HG02798 (cell line): ENCODE measurements at regions not wholly inside any gene's neighbourhood (a gene's known extent, or its start where the extent isn't known, plus 50 kb on each side); places are given as distances from the start of the nearest gene placed in this dataset.
"Not testable (repeated sequence)": the region's sequence is repeated elsewhere in the genome, so short reads cannot be mapped to it uniquely, and the experiment has no call there.

Source experiments
- ATAC-seq: cut with Tn5 transposase; IDR thresholded peaks from one replicate; pipeline ENCODE4 v1.9.1; 2021; ENCODE audit warnings: mild to moderate bottlenecking; ENCODE audit not compliant: unreplicated experiment, poor library complexity

DNA sequence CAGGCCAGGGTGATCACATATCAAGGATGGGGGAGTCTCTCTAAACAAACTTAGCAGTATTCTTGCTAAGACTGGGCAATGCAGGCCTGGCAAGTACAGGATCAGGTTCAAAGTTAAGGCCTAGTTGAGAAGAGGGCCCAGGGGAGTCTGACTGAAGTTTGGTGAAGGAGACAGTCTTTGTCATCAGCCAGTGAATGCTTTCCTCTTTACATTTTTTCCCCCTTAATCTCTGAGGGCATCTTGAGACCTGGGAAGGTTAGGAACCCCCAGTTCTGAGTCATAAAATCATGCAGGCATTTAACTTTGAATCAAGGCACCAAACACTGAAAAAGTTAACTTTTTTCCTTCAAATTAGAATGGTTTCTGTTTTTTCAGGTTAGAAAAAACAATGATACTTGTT is 311.5 kb downstream of the REEP3 start:
- no peak for ATAC-seq

DNA sequence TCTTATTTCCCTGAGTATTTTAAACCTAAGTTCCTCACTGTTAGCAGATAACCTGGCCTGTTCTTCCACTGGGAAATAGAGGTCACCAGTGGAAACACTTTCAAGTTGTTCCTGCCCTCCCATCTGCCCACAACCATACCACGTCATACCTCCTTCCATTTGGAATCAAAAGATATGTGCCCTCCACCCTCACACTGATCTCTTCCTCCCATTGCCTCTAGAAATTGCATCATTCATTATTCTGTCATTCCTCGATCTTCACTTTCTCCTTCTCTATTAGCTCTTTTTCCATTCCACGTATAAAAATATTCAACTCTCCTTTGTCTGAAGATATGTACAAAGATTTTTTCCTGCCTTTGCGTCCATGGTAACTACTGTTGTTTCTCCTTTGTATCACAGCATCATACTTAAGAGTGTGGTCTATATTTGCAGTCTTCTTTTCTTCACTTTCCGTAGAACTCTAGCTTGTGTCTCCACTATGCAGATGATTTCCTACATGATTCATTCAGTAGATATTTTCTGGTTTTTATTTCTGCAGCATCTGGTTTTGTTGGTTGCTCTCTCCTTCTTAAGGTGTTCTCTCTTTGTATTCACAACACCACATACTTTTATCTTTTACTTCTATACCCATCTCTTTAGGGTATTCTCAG is 312.3 kb downstream of the REEP3 start:
- ATAC-seq = no peak

DNA sequence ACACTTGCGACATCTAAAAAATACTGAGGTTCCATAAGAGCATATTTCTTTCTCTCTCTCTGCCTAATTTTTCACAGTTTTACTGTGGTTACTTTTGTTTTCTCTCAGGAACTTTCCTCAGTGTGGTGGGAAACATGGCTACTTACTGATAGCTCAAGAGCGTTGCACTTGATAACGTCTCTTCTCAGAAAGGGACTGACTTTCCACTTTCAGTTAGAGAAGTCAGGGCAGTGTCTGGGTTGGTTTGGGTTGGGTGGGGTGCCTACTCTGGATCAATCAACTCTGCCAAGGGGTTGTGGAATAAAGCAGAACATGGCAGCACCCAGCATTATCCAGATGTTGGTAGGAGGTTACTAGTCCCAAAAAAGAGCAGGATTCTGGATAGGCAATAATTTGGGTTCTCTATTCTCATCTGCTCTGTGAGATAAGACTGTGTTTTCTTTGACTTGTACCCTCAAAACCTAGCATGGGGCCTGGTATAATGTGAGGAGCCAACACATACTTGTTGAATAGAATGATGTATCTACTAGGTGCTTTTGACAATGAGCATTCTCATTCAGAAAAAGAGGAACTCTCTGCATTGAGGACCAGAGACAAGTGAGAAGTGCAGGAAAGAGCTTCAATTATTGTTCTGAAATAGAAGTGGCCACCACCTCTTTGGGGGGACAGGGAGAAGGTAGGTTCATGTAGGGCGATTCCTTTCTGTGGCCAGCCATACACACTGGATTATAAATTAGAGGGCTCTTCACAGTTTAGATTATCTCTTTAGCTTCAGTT is 315.7 kb downstream of the REEP3 start:
- ATAC-seq = no peak

DNA sequence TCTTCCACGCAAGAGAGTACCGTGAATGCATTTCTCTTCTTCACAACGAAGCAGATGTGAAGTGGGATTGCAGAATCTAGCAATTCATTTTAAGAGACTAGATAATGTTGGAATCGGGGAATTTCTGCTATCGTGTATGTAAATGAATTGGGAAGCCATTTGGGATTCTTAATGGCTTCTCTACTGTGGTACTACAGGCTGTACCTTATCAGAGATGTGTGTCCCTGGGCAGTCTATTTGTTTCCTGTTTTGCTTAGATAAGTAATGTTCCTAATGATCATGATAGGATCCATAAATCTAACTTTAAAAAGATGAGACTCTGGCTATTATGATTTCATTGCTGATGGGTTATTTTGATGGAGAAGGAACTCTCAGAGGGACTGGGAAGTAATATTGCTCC is 320.6 kb downstream of the REEP3 start:
- ATAC-seq = no peak

DNA sequence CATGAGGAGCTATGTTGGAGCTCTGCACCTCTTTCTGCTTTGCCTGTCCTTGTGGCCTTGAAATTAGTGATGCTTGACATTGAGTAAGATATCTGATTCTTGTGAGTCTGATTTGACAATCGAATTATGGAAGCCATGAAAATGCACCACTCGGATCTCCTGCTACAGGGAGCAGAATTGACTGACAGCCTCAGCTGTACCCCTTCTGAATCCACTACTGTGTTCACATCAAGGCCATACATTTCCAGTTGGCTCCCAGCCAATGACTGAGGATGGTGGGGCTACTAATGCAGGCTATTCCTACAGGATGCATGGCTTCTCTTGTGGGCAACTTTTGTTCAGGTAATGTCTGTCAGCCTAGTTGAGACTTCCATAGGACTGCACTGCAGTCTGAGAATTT is 321.9 kb downstream of the REEP3 start:
- ATAC-seq = no peak

DNA sequence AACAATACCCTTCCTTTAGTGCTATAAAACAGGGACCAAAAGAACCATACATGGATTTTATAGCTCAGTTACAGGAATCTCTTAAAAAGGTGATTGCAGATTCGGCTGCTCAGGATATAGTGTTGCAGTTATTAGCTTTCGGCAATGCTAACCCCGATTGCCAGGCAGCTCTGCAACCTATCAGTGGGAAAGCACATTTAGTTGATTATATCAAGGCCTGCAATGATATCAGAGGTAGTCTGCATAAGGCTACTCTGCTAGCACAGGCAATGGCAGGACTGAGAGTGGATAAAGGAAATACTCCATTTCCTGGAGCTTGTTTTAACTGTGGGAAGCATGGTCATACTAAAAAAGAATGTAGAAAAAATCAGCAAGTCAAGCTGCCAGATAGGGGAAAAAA is 327.7 kb downstream of the REEP3 start:
- not testable (repeated sequence) for ATAC-seq

DNA sequence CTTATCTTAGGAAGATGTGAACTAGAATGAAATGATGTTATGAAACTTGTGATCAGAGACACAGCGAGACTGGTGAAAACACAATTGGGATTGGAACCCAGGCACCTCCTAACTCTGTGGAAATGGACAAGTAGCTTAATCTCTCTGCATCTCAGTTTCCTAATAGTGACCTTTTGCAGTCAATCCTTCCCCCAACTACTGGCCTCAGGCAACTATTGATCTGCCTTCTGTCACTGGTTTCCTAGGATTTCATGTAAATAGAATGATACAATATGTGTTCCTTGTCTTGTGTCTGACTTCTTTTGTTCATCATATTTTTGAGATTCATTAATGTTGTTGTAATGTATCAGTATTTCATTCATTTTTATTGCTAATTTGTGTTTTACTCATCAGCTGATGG is 341.7 kb downstream of the REEP3 start:
- ATAC-seq = no peak

DNA sequence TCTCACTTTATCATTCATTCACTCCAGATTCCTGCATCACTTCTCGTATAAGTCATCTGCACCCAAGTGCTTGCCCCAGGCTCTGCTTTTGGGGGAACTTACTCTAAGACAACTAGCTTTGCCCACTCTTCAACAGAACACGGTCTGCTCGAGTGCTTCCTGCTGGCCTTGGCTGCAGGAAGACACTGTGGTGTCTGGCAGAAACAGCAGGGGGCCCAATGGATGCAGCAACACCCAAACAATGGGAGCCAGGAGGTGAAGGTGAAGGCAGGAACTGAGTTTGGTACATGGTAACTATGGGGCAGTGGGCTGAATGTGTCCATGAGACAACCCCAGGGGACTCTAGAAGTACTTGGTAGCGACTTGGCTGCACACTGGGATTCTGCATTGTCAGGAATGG is 344.0 kb downstream of the REEP3 start:
- ATAC-seq = no peak

DNA sequence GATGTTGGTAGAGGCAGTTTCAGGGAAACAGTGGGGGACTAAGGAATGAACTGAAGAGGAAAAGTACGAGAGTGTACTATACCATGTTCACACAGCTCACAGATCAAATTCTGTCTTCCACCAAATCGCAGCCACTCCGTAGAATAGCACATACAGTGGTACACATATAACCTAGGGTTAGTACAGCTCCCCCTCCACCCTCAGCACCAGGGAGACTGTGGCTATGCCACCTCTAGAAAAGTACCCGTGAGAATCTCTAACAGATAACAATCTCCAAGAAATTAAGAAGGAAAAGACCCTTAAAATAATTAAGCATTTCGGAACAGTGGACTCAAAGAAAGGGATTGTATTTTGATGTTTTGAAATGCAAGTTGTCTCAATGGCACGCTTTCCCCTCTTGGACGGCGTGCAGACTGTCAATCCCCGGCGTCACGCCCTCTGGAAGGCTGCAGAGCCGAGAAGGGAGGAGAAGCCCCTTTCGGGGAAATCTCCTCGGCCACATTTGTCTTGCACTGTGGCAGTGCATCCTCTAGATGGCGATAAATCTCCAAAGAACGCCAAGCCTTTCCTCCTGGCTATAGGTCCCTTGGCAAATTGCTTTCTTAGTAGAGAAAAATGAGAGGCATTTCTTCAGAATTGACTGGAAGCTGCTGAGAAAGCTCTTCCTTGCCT is 345.0 kb downstream of the REEP3 start:
- ATAC-seq = peak; percentile 92

DNA sequence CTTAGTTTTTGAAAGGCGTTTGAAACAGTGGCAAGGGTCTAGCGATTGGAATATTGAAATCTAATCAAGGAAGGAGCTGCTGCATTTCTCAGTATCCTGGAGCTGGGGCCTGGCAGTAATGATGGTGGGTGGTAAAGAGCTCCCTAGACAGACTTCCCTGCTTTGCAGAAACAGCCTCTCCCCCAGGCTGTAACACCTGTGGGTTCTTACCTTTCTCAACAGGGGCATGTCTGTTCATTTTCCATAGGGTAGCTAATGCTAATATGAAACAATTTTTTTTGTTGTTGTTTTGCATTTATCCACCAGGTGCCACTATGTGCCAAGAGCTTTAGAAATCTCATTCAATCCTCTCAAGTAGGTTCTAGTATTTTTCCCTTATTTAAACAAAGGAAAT is 345.5 kb downstream of the REEP3 start:
- peak; percentile 58 for ATAC-seq

DNA sequence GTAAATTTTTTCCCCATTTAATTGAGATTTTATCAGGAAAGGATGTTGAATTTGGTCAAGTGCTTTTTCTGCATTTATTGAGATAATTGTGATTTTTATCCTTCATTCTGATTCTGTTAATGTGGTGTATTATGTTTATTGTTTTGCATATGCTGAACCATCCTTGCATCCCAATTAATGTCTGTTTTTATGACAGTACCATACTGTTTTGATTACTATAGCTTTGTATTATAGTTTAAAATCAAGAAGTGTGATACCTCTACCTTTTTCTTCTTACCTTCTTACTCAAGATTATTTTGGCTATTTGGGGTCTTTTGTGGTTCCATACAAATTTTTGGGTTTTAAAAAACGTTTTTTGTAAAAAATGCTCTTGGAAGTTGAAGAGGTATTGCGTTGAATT is 357.2 kb downstream of the REEP3 start:
- no peak for ATAC-seq

DNA sequence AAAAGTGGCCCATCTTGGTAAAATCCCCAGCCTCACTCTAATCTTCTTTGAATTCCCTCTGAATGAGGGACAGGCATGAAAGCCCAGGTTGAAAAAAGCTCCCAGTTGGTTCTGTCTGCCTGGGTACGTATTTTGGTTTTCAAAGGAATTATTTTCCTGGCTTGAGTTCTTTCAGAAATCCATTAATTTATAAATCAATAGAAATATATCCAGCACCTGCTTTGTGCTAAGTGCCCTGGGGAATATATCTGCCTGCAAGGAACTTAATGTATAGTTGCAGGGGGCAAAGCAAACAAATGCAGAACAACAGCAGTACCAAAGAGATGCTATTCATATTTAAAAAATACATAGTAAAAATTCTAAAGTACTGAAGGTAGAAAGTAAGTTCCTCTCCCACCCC is 362.7 kb downstream of the REEP3 start:
- ATAC-seq = no peak

DNA sequence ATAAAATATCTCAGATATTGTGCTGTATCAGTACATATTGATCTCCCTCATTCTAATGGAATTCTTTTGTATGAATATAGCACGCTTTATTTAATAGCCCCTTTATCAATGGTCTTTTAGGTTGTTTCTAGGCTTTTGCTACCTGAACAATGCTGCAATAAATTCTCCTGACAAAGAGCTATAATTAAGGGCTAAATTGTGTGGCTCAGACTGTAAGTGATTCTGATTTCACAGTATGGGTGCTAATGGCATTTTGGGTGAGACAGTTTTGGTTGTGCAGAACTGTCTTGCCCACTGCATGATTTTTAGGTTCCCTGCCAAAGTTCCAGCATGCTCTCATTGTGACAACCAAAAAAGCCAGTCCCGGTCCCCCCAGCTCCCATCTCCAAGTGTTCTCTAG is 363.2 kb downstream of the REEP3 start:
- no peak for ATAC-seq

DNA sequence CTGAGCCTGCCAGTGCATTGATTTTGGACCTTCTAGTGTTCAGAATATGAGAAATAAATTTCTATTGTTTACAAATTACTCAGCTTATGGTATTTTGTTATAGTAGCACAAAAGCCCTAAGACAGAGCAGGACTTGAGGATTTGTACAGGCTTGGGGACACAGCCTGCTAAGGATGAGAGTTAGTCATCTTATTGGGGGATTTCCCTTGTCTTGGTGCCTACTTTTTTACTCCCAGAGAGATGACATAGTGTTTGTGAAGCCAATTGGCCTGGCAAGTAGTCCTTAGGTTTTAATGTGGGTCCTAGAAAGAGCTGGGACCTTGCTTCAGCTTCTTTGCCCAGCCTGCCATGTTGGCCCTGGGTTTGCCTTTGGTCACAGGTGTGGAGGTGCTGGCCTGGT is 364.0 kb downstream of the REEP3 start:
- ATAC-seq = no peak

DNA sequence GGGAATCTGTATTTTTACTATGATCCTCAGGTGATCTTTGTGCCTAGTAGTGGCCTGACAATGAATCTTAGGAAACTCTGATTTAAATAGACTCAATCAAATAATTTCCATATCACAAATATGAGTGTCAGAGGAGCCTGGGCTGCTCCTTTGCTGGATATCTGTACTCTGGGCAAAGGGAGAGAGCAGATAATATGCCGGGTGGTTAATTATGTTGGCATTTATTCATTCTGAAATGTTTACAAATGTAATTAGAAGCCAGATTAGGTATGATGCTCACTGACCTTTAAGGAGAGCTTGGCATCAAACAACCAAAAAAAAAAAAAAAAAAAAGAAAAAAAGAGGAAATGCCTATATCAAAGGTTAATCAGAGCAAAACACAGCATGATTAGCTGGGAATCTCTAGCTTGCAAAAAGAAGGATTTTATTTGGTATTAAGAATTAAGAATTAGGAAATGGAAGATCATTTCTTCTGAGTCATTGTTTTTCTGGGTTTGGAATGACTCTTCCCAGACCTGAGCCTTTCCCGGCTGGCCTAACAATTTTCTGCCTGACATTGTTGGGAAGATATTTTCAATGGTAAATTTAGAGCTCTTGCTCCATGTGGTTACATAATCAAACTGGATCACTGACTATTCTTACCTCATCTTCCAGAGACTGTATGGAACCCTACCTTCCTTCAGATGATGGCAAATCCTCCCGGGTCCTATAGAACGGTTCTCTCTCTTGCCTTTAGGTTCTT is 365.3 kb downstream of the REEP3 start:
- no peak for ATAC-seq

DNA sequence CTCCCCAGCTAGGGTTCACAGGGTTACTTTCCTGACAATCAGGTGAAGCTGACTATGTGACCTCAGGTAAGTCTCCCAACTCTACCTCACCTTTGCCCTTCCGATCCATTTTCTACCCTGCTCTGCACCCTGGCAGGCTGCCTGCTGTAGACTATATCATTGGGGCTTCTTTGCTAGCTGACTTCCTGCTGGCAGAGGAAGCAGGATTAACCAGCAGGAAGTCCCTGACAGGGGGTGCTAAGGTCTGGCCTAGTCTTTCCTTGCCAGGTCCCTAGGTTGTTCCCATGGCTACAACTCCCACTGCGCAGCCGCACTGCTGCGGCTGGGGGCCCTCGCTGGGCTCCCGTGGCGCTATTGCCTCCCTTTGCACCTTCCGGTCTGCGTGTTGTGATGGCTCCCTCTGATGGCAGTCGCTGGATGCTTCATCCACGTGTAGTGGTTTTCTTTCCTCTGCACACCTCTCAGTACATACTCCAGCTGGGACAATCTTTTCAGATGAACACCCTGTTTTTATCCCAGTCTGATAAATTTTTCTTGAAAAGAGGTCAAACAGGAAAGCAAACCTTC is 365.9 kb downstream of the REEP3 start:
- no peak for ATAC-seq

DNA sequence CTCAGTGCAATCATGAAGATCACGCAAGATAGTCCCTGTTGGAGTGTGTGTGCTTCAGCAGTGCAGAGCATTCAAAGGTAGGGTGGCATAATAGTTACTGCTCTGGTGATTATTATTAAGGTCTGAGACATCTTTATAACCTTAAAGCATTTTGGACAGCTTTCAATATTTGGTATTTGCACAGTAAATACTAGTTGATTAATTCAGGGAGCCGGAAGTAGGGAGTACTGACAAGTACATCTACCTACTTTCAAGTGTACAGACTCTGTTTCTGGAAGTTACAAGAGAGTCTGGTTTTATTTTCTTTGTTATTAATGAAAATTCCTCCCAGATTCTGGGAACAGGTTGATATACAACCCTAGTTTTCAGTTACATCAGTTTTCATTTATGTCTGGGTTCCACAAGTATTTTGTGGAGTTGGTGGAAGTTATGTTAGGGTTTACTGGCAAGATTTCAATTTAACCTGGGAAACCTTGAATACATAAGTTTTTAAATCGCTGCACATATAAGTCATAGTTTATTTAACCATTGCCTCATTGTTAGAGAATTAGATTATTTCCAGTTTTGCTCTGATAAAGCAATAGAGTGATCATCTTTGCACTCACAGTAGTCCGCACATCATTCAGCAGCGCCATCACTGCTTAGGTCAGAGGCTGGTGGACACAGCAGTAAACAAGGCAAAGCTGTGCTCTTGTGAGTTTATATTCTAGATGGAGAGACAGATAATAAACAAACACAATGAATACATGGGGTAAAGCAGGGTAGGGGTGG is 366.6 kb downstream of the REEP3 start:
- no peak for ATAC-seq

DNA sequence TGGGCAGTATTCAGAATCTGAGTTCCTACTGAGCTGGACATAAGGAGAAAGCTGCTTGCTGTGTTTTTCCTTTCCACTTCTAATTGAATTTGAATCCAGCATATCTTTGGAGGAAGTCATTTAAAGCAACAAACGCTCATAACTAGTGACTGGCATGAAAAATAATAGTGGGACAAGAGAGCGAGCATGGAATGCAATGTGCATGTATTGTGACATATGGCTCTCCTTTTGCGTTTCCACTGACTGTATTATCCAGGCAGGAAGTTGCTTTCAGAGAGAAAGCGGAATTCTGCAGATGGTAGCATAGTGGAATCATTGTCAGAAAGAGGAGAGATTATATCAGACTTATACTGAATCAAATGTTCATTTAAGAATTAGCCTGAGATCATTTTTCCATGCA is 368.6 kb downstream of the REEP3 start:
- ATAC-seq = no peak

DNA sequence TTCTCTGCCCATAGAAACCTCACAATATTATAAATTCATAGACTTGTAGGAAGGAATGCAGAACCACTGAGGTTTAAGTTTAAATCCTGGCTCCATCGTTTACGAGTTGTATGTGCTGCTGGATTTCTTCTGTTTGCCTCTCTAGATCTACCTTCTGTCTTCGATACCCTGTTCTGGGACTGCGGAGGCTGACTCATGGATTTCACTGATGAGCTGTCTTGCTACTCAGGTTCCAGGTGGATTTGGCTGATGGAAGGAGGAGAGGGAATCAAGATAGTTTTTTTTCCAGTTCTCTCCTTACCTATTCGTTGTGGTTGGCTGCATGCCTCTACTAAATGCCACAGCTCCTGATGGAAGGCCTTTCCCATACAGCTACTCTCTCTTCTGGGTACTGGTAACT is 375.8 kb downstream of the REEP3 start:
- ATAC-seq = no peak
